Endothelial cell of umbilical vein (primary cell): ENCODE measurements at regions not wholly inside any gene's neighbourhood (a gene's known extent, or its start where the extent isn't known, plus 50 kb on each side); places are given as distances from the start of the nearest gene placed in this dataset.

Source experiments
- BruUV-seq: library from RNA; stranded (reverse); fragments of 400-500 nt; replicated peaks from 2 replicates; lab custom pipeline; 2021; lab: Mats Ljungman, UMichigan
- CTCF ChIA-PET: fragments of 300-600, 350-600 bp; sonication (Branson Sonifier 250); formaldehyde crosslinking; loops from one replicate; lab custom pipeline; 2021; ENCODE audit warnings: antibody characterized with exemption, inconsistent platforms; lab: Charles Lee
- POLR2A ChIA-PET: fragments of 300-600, 350-600 bp; sonication (Branson Sonifier 250); formaldehyde crosslinking; loops from one replicate; lab custom pipeline; 2021; ENCODE audit warnings: antibody characterized with exemption, inconsistent platforms; lab: Charles Lee
- DNase-seq: peaks from one replicate; pipeline ENCODE4 v3.0.0-alpha.2; 2011; ENCODE audit warnings: low read depth, low spot score
- FAIRE-seq: peaks from 2 replicates; lab custom pipeline; 2011; peaks lifted over from hg19 to GRCh38; lab: Jason Lieb, UNC
- H2AFZ ChIP-seq: 2 replicates; pipeline ENCODE4 v1.6.0; 2012; ENCODE audit warnings: low read depth, low read length, control low read depth, inconsistent platforms
- H3K27ac ChIP-seq: 2 replicates; pipeline ENCODE4 v1.5.1; 2011; ENCODE audit warnings: low read depth, mild to moderate bottlenecking, control low read depth, low read length, moderate library complexity; ENCODE audit not compliant: insufficient read depth
- H3K27me3 ChIP-seq, 2 experiments: 2 replicates each; pipeline versions ENCODE4 v1.6.0 to v1.6.1; 2011; ENCODE audit warnings: low read length in 2 of 2, mixed read lengths in 1 of 2; ENCODE audit not compliant: control insufficient read depth in 2 of 2, insufficient read depth in 2 of 2
- H3K36me3 ChIP-seq, 2 experiments: 2 replicates in 1 of 2; 3 replicates in 1 of 2; pipeline ENCODE4 v1.5.1; 2011; ENCODE audit warnings: low read length in 2 of 2, mild to moderate bottlenecking in 1 of 2, moderate library complexity in 1 of 2; ENCODE audit not compliant: control insufficient read depth in 2 of 2, insufficient read depth in 2 of 2; ENCODE audit errors: extremely low read depth in 1 of 2
- H3K4me1 ChIP-seq: 3 replicates; pipeline ENCODE4 v1.5.1; 2011; ENCODE audit warnings: mild to moderate bottlenecking, low read length; ENCODE audit not compliant: control insufficient read depth, insufficient read depth; ENCODE audit errors: extremely low read depth
- H3K4me2 ChIP-seq: 2 replicates; pipeline ENCODE4 v1.6.1; 2011; ENCODE audit warnings: low read length, control low read depth, mixed read lengths; ENCODE audit not compliant: insufficient read depth
- H3K4me3 ChIP-seq, 3 experiments: fragments of 200-600 bp in 1 of 3; sonication (generic), shearing (Covaris generic) in 1 of 3; replicated peaks in 1 of 3; 2 replicates each; pipeline ENCODE4 v1.5.1; 2011 to 2016; ENCODE audit warnings: control low read depth in 3 of 3, low read length in 3 of 3, mild to moderate bottlenecking in 2 of 3, inconsistent platforms in 1 of 3, low read depth in 1 of 3, moderate library complexity in 1 of 3; ENCODE audit not compliant: insufficient read depth in 1 of 3
- H3K79me2 ChIP-seq: 2 replicates; pipeline ENCODE4 v1.6.0; 2012; ENCODE audit warnings: low read length, inconsistent platforms; ENCODE audit not compliant: control insufficient read depth, insufficient read depth
- H3K9ac ChIP-seq: replicated peaks from 2 replicates; pipeline ENCODE3; 2011; ENCODE audit warnings: low read length, control low read depth; ENCODE audit not compliant: insufficient read depth; ENCODE audit errors: extremely low read depth
- H3K9me1 ChIP-seq: replicated peaks from 3 replicates; pipeline ENCODE4 v1.6.0; 2011; ENCODE audit warnings: mild to moderate bottlenecking, low read length; ENCODE audit not compliant: control insufficient read depth, insufficient read depth; ENCODE audit errors: extremely low read depth
- H3K9me3 ChIP-seq: replicated peaks from 2 replicates; pipeline ENCODE4 v1.5.1; 2012; ENCODE audit warnings: low read length, inconsistent platforms; ENCODE audit not compliant: control insufficient read depth, insufficient read depth
- H4K20me1 ChIP-seq: replicated peaks from 2 replicates; pipeline ENCODE3; 2011; ENCODE audit warnings: mild to moderate bottlenecking, low read length; ENCODE audit not compliant: control insufficient read depth, insufficient read depth; ENCODE audit errors: extremely low read depth
- EZH2 ChIP-seq: IDR thresholded peaks from 2 replicates; pipeline ENCODE4 v1.6.1; 2012; ENCODE audit warnings: borderline replicate concordance, low read depth, mild to moderate bottlenecking, moderate library complexity, low read length, inconsistent platforms; ENCODE audit not compliant: severe bottlenecking
- FOS ChIP-seq: IDR thresholded peaks from 2 replicates; pipeline ENCODE4 v1.6.1; 2011; ENCODE audit warnings: mild to moderate bottlenecking, low read length, moderate library complexity, borderline replicate concordance; ENCODE audit not compliant: insufficient read depth
- GATA2 ChIP-seq: IDR thresholded peaks from 2 replicates; pipeline ENCODE4 v1.7.0; 2011; ENCODE audit warnings: low read depth, mild to moderate bottlenecking, moderate library complexity, mixed read lengths, low read length; ENCODE audit not compliant: insufficient read length, insufficient read depth
- JUN ChIP-seq: IDR thresholded peaks from 2 replicates; pipeline ENCODE4 v1.6.1; 2011; ENCODE audit warnings: borderline replicate concordance, low read depth; ENCODE audit not compliant: insufficient read length, insufficient read depth
- MYC ChIP-seq: IDR thresholded peaks from one replicate; pipeline ENCODE4 v1.6.1; 2011; ENCODE audit warnings: mild to moderate bottlenecking, low read depth, low read length
- POLR2A ChIP-seq: IDR thresholded peaks from 2 replicates; pipeline ENCODE4 v1.6.1; 2012; ENCODE audit warnings: low read depth, mild to moderate bottlenecking, control low read depth, low read length
- POLR2AphosphoS5 ChIP-seq: IDR thresholded peaks from 2 replicates; pipeline ENCODE4 v1.6.1; 2012; ENCODE audit warnings: low read depth, mild to moderate bottlenecking, control low read depth, low read length, moderate library complexity; ENCODE audit not compliant: insufficient read depth
- dilution Hi-C: fragments of 300-500 bp; cut with MboI; formaldehyde crosslinking; loops from one replicate; pipeline ENCODE4 v1.15.0; 2019; ENCODE audit warnings: low sequenced_read_pairs; ENCODE audit not compliant: extremely low pct_ligation_motif_present
- intact Hi-C: fragments of 100-400 bp; cut with micrococcal nuclease; formaldehyde crosslinking; loops from one replicate; pipeline ENCODE4 v1.10.0; 2022
- TF ChIP-seq, protein P1 (sequence below), 2 donors: IDR thresholded peaks; 1 replicate in 1 of 2; 2 replicates in 1 of 2; pipeline ENCODE4 v1.5.1; 2011; ENCODE audit warnings: low read length in 2 of 2, mild to moderate bottlenecking in 2 of 2, moderate library complexity in 2 of 2, control low read depth in 1 of 2, inconsistent platforms in 1 of 2, low read depth in 1 of 2; ENCODE audit not compliant: insufficient read depth in 1 of 2; ENCODE audit errors: extremely low read depth in 1 of 2
- TF ChIP-seq, protein P2 (sequence below): IDR thresholded peaks from 2 replicates; pipeline ENCODE4 v1.6.1; 2011; ENCODE audit not compliant: insufficient read depth, insufficient read length

DNA sequence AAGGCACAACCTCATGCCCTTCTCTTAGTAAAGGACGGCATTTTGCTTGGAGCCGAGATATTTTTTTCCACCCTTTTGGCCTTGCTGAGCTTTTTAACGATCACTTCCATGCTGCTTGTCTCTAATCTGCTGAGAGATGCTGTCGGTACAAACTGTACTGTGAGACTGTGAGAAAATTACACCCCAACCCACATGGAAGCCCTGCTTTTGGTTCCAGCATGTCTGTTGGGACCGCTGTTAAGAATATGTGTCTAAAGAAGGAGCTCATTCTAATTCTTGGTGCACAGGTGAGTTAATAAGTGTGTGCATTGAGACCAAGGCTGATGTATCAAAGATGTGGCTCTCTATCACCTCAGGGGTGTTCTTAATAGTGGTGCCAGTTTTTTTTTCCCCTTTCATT lies 304.5 kb upstream of the MAP3K7 start:
- no peak overlapping the region for H3K9ac ChIP-seq
- no peaks in the 10 kb centered on the region for H3K9me1 ChIP-seq
- no peak overlapping the region for H3K4me3 ChIP-seq
- H2AFZ ChIP-seq, result no peak overlapping the region
- no peak overlapping the region for H3K27ac ChIP-seq
- intact Hi-C loops (no loop called here), dilution Hi-C loops (no loop called here)
- no peaks in the 10 kb centered on the region for H3K36me3 ChIP-seq
- H4K20me1 ChIP-seq, result no peaks in the 10 kb centered on the region
- TF ChIP-seq, protein P1, sequence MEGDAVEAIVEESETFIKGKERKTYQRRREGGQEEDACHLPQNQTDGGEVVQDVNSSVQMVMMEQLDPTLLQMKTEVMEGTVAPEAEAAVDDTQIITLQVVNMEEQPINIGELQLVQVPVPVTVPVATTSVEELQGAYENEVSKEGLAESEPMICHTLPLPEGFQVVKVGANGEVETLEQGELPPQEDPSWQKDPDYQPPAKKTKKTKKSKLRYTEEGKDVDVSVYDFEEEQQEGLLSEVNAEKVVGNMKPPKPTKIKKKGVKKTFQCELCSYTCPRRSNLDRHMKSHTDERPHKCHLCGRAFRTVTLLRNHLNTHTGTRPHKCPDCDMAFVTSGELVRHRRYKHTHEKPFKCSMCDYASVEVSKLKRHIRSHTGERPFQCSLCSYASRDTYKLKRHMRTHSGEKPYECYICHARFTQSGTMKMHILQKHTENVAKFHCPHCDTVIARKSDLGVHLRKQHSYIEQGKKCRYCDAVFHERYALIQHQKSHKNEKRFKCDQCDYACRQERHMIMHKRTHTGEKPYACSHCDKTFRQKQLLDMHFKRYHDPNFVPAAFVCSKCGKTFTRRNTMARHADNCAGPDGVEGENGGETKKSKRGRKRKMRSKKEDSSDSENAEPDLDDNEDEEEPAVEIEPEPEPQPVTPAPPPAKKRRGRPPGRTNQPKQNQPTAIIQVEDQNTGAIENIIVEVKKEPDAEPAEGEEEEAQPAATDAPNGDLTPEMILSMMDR (IDR thresholded peaks at IDR 0.05; ENCODE audit: extremely low read depth in 1 of 2, insufficient read depth in 1 of 2, low read depth in 1 of 2, low read length in 2 of 2), result no peak
- TF ChIP-seq, protein P2, sequence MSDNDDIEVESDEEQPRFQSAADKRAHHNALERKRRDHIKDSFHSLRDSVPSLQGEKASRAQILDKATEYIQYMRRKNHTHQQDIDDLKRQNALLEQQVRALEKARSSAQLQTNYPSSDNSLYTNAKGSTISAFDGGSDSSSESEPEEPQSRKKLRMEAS, result no peak
- TF ChIP-seq EZH2 (no peak), GATA2 (no peak), POLR2A (no peak), JUN (no peak), POLR2AphosphoS5 (no peak), FOS (no peak), MYC (no peak)
- DNase-seq (no peak), FAIRE-seq (no peak)
- no peaks in the 10 kb centered on the region for H3K4me1 ChIP-seq
- H3K4me2 ChIP-seq, result no peak overlapping the region
- no peaks in the 10 kb centered on the region for H3K27me3 ChIP-seq
- ChIA-PET POLR2A (no interaction called here), CTCF (no interaction called here)
- H3K9me3 ChIP-seq, result no peaks in the 10 kb centered on the region
- H3K79me2 ChIP-seq, result no peaks in the 10 kb centered on the region
- BruUV-seq, result no TSS peak
